HL-60 (cell line): ENCODE measurements at regions not wholly inside any gene's neighbourhood (a gene's known extent, or its start where the extent isn't known, plus 50 kb on each side); places are given as distances from the start of the nearest gene placed in this dataset.

Experiments used
- POLR2AphosphoS5 ChIP-seq: IDR thresholded peaks from 2 replicates; pipeline ENCODE4 v1.6.1; 2012; ENCODE audit warnings: low read depth
- TF ChIP-seq, protein P1 (sequence below): IDR thresholded peaks from one replicate; pipeline ENCODE4 v1.5.1; 2011; ENCODE audit warnings: low read length, control low read depth, inconsistent platforms; ENCODE audit not compliant: insufficient read depth
- TF ChIP-seq, protein P2 (sequence below): IDR thresholded peaks from 2 replicates; pipeline ENCODE4 v1.6.1; 2012; ENCODE audit warnings: low read depth; ENCODE audit not compliant: insufficient replicate concordance

DNA sequence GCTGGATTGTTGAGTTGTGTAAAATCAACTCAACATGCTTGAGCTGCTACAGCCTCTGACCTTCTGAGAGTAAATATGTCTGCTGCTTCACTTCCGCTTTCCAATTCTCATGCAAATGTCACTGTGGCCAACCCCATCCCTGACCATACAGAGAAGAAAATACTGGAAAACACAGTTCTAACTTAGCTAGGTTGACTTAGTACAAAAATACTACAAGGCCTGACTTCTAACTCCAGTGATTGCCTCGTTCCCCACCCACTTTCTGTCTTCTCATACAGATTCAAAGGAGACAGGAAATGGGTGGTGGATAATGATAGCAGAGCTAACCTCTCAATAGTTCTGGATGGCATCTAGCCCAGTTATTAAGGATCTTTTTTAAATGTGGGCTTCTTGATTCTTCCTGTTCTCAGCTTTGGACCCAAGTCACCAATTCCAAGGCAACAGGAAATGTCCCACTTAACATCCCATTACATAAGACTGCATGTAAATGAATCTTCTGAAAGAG lies 226.6 kb upstream of the SLC24A2 start:
- TF ChIP-seq, protein P1, sequence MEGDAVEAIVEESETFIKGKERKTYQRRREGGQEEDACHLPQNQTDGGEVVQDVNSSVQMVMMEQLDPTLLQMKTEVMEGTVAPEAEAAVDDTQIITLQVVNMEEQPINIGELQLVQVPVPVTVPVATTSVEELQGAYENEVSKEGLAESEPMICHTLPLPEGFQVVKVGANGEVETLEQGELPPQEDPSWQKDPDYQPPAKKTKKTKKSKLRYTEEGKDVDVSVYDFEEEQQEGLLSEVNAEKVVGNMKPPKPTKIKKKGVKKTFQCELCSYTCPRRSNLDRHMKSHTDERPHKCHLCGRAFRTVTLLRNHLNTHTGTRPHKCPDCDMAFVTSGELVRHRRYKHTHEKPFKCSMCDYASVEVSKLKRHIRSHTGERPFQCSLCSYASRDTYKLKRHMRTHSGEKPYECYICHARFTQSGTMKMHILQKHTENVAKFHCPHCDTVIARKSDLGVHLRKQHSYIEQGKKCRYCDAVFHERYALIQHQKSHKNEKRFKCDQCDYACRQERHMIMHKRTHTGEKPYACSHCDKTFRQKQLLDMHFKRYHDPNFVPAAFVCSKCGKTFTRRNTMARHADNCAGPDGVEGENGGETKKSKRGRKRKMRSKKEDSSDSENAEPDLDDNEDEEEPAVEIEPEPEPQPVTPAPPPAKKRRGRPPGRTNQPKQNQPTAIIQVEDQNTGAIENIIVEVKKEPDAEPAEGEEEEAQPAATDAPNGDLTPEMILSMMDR: no peak
- no peak for TF ChIP-seq POLR2AphosphoS5
- TF ChIP-seq, protein P2, sequence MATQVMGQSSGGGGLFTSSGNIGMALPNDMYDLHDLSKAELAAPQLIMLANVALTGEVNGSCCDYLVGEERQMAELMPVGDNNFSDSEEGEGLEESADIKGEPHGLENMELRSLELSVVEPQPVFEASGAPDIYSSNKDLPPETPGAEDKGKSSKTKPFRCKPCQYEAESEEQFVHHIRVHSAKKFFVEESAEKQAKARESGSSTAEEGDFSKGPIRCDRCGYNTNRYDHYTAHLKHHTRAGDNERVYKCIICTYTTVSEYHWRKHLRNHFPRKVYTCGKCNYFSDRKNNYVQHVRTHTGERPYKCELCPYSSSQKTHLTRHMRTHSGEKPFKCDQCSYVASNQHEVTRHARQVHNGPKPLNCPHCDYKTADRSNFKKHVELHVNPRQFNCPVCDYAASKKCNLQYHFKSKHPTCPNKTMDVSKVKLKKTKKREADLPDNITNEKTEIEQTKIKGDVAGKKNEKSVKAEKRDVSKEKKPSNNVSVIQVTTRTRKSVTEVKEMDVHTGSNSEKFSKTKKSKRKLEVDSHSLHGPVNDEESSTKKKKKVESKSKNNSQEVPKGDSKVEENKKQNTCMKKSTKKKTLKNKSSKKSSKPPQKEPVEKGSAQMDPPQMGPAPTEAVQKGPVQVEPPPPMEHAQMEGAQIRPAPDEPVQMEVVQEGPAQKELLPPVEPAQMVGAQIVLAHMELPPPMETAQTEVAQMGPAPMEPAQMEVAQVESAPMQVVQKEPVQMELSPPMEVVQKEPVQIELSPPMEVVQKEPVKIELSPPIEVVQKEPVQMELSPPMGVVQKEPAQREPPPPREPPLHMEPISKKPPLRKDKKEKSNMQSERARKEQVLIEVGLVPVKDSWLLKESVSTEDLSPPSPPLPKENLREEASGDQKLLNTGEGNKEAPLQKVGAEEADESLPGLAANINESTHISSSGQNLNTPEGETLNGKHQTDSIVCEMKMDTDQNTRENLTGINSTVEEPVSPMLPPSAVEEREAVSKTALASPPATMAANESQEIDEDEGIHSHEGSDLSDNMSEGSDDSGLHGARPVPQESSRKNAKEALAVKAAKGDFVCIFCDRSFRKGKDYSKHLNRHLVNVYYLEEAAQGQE: no peak
